ENCODE measurements at regions not wholly inside any gene's neighbourhood (a gene's known extent, or its start where the extent isn't known, plus 50 kb on each side); places are given as distances from the start of the nearest gene placed in this dataset.

- Histone ChIP-seq H3K79me2 (ENCODE audit: insufficient read depth, low read length) (no peaks in the 10 kb centered on the region), H3K27ac (ENCODE audit: extremely low read length, insufficient read depth, low read length) (no peak overlapping the region), H3K4me3 (replicated peaks in 1 of 3; ENCODE audit: insufficient read depth in 1 of 3, low read depth in 2 of 3, low read length in 3 of 3) (no peak overlapping the region), H2AFZ (ENCODE audit: low read length) (no peak overlapping the region), H3K27me3 (ENCODE audit: control insufficient read depth in 1 of 2, insufficient read depth in 2 of 2, low read length in 2 of 2) (peaks cover 3 to 41% of the 10 kb centered on the region in 2 experiments; a peak in 4 of 5 replicates), H3K4me2 (ENCODE audit: low read depth, low read length) (no peak overlapping the region), H3K36me3 (replicated peaks in 1 of 2; ENCODE audit: control insufficient read depth in 1 of 2, insufficient read depth in 2 of 2, low read length in 2 of 2) (no peaks in the 10 kb centered on the region), H4K20me1 (ENCODE audit: insufficient read depth, low read length) (no peaks in the 10 kb centered on the region), H3K4me1 (ENCODE audit: insufficient read depth, low read length) (no peaks in the 10 kb centered on the region), H3K9me3 (ENCODE audit: low read length) (no peaks in the 10 kb centered on the region; the same call in 1 of the 2 replicates), H3K9ac (ENCODE audit: insufficient read depth, low read depth, low read length) (no peak overlapping the region)
- no TSS peak for BruUV-seq (replicated peaks)
- intact Hi-C loops (cut with micrococcal nuclease; ENCODE audit: unreplicated experiment) (no loop called here), in situ Hi-C loops (cut with HindIII; ENCODE audit: extremely low pct_ligation_motif_present, low pct_unique_long_range_greater_than_20kb) (no loop called here)
- POLR2A ChIA-PET, result no interaction called here
- FAIRE-seq (no peak), DNase-seq (ENCODE audit: low spot score) (no peak), ATAC-seq (no peak)
- TF ChIP-seq AHDC1 (CRISPR knock-in tag; IDR thresholded peaks at IDR 0.05; ENCODE audit: borderline replicate concordance) (no peak), MNT (IDR thresholded peaks at IDR 0.05) (peak; percentile 89)
- 39% methylated on average over 13 of the region's 13 CpGs for WGBS (ENCODE audit: low lambda C conversion rate)
- CTCF ChIA-PET (ENCODE audit: low intra/inter-chr PET ratio, low total read pairs), result no interaction called here
These were observed 169.8 kb upstream of the SALL3 start for GRCh38 chr18:78809845-78810244.

Data from HepG2 (cell line).